Gastrocnemius medialis (tissue), 4 donors: ENCODE measurements at regions not wholly inside any gene's neighbourhood (a gene's known extent, or its start where the extent isn't known, plus 50 kb on each side); places are given as distances from the start of the nearest gene placed in this dataset.

ENCODE experiments used
- ATAC-seq, 2 donors: fragments of 150-250 bp; one replicate each; pipeline ENCODE4 v1.9.1; 2016
- DNase-seq, 2 donors: peaks; one replicate each; pipeline ENCODE4 v3.0.0-alpha.2; 2019
- H3K27ac ChIP-seq, 4 donors: fragments of 200-600 bp; sonication (generic); 1 replicate in 1 of 4; 2 replicates in 3 of 4; pipeline ENCODE4 v1.5.1; 2016 to 2018; ENCODE audit warnings: mild to moderate bottlenecking in 2 of 4, moderate library complexity in 1 of 4
- H3K27me3 ChIP-seq, 3 donors: fragments of 200-600 bp; sonication (generic) in 2 of 3; 1 replicate in 1 of 3; 2 replicates in 2 of 3; pipeline versions ENCODE4 v1.5.1 to v1.6.0; 2016 to 2019; ENCODE audit warnings: mild to moderate bottlenecking in 1 of 3, moderate library complexity in 1 of 3
- H3K36me3 ChIP-seq, 2 donors: fragments of 200-600 bp; sonication (generic) in 1 of 2; one replicate each; pipeline ENCODE4 v1.5.1; 2017 to 2018
- H3K4me1 ChIP-seq, 2 donors: fragments of 200-600 bp; sonication (generic) in 1 of 2; one replicate each; pipeline ENCODE4 v1.5.1; 2016 to 2017; ENCODE audit warnings: mild to moderate bottlenecking in 2 of 2
- H3K4me3 ChIP-seq, 4 donors: fragments of 200-600 bp; sonication (generic) in 3 of 4; 1 replicate in 1 of 4; 2 replicates in 3 of 4; pipeline ENCODE4 v1.5.1; 2016 to 2019; ENCODE audit warnings: mild to moderate bottlenecking in 2 of 4
- H3K9me3 ChIP-seq, 3 donors: fragments of 200-600 bp; sonication (generic) in 2 of 3; 1 replicate in 1 of 3; 2 replicates in 2 of 3; pipeline ENCODE4 v1.5.1; 2016 to 2019
- POLR2A ChIP-seq, 2 donors: fragments of 450-650 bp; IDR thresholded peaks; one replicate each; pipeline ENCODE4 v1.6.1; 2017; ENCODE audit warnings: antibody characterized with exemption in 2 of 2, mild to moderate bottlenecking in 2 of 2, moderate library complexity in 2 of 2
- in situ Hi-C, 4 donors: fragments of 200-750 bp; cut with MboI; loops; one replicate each; pipeline versions ENCODE4 v1.15.0 to v1.8.0; 2017; ENCODE audit warnings: low sequenced_read_pairs in 4 of 4
- intact Hi-C: fragments of 100-400 bp; cut with DNase I; formaldehyde crosslinking; loops from one replicate; pipeline ENCODE4 v1.15.1; 2023; ENCODE audit warnings: low total_unique reads
- TF ChIP-seq, protein P1 (sequence below), 5 experiments: fragments of 450-650 bp in 3 of 5; fragments of 200-600 bp in 2 of 5; sonication (generic) in 2 of 5; IDR thresholded peaks in 4 of 5; conservative IDR thresholded peaks in 1 of 5; 1 replicate in 4 of 5; 2 replicates in 1 of 5; pipeline ENCODE4 v1.5.1; 2016 to 2019; ENCODE audit warnings: antibody characterized with exemption in 5 of 5, mild to moderate bottlenecking in 3 of 5, moderate library complexity in 3 of 5

DNA sequence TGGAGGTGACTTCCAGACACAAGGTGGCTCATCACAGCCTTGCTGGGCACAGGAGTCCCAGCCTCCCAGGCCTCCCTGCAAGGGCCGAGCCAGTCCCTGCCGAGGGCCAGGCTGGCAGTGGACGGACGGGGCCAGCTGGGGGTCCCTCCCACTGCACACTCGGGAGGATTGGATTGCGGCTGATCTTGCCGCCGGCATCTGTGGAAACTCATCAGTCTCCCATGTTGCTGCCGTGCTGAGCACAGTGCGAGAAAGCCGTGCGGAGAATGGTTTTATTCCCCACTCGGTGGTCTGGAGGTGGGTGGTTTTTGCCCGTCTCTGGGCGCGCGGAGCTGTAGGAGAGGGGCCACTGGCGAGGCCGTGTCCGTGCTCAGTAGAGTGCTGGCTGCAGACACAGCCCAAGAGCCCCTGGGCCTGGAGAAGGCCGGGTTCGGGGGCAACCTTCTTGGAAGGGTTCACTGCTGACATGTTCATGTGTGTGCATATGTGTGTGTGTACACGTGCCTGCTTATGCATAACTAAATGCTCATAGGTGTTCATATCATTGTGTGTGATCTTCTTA, 1246.4 kb downstream of the BRD1 start:
- DNase-seq = no peak
- no peak overlapping the region for H3K27ac ChIP-seq
- no peak for ATAC-seq

DNA sequence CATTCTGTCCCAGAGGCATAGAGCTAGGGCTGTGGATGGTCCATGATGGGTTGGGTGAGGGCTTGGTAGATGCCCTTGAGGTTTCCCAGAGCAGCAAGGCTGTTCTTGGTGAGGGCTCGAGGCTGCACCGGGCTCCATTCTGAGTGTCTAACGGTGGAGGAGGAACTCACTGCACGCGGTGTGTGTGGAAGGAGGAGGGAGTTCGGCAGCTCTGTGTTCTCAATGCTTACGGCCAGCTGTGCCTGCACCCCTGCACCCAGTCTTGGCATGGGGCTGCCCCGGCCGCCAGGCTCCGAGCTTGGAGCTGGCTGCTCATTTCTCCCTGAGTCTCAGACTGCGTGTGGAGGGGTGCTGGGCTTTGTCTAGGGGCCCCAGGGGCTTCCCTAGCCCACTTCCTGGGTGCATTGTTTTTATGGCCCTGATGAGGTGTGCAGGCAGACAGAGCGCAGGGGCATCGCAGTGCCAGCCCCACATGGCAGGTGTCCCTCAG, 1247.1 kb downstream of the BRD1 start:
- peaks cover 6 to 23% (median 16%) of the 10 kb centered on the region in 3 donors for H3K27me3 ChIP-seq
- in situ Hi-C loops = no loop called here
- no peak for DNase-seq

More for the DNA sequence above, 1246.4 kb downstream of the BRD1 start:
- TF ChIP-seq, protein P1, sequence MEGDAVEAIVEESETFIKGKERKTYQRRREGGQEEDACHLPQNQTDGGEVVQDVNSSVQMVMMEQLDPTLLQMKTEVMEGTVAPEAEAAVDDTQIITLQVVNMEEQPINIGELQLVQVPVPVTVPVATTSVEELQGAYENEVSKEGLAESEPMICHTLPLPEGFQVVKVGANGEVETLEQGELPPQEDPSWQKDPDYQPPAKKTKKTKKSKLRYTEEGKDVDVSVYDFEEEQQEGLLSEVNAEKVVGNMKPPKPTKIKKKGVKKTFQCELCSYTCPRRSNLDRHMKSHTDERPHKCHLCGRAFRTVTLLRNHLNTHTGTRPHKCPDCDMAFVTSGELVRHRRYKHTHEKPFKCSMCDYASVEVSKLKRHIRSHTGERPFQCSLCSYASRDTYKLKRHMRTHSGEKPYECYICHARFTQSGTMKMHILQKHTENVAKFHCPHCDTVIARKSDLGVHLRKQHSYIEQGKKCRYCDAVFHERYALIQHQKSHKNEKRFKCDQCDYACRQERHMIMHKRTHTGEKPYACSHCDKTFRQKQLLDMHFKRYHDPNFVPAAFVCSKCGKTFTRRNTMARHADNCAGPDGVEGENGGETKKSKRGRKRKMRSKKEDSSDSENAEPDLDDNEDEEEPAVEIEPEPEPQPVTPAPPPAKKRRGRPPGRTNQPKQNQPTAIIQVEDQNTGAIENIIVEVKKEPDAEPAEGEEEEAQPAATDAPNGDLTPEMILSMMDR (IDR thresholded peaks at IDR 0.05 in 4 of 5, conservative IDR thresholded peaks at IDR 0.05 in 1 of 5) = no peak
- no peak for TF ChIP-seq POLR2A (IDR thresholded peaks at IDR 0.05)
- Histone ChIP-seq H3K9me3 (no peaks in the 10 kb centered on the region), H3K4me3 (no peak overlapping the region), H3K36me3 (no peaks in the 10 kb centered on the region), H3K27me3 (peaks cover 6 to 25% (median 16%) of the 10 kb centered on the region in 3 donors), H3K4me1 (no peaks in the 10 kb centered on the region)
- intact Hi-C loops (no loop called here), in situ Hi-C loops (no loop called here)

DNA sequence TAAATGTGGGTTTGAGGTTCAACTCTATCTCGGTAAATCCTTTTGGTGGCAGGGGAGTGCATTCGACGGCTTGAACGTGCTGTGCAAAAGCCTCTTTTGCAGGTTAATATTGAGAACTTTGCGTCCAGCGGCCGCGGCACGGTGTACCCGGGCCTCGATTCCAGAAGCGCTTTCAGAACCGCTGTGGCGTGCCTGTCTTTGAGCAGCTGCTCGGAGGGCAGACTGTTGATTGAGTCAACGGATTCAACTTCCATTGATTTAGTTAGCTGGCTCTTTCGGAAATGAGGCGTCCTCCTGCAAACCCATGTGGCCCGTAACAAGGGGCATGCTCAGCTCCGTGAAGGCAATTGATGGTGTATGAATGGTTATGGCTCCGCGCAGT, 1247.8 kb downstream of the BRD1 start:
- no peak for TF ChIP-seq POLR2A (IDR thresholded peaks at IDR 0.05)
- TF ChIP-seq, protein P1 (IDR thresholded peaks at IDR 0.05 in 4 of 5, conservative IDR thresholded peaks at IDR 0.05 in 1 of 5) = no peak
- in situ Hi-C loops (no loop called here), intact Hi-C loops (no loop called here)
- DNase-seq (no peak), ATAC-seq (no peak)
- Histone ChIP-seq H3K36me3 (no peaks in the 10 kb centered on the region), H3K27me3 (peaks cover 6 to 24% (median 17%) of the 10 kb centered on the region in 3 donors), H3K4me1 (no peaks in the 10 kb centered on the region), H3K9me3 (no peaks in the 10 kb centered on the region), H3K4me3 (no peak overlapping the region), H3K27ac (no peak overlapping the region)

More for the DNA sequence above, 1247.1 kb downstream of the BRD1 start:
- no peaks in the 10 kb centered on the region for H3K4me1 ChIP-seq
- H3K9me3 ChIP-seq = no peaks in the 10 kb centered on the region
- TF ChIP-seq, protein P1 (IDR thresholded peaks at IDR 0.05 in 4 of 5, conservative IDR thresholded peaks at IDR 0.05 in 1 of 5) = no peak
- no peak for TF ChIP-seq POLR2A (IDR thresholded peaks at IDR 0.05)
- no peak overlapping the region for H3K27ac ChIP-seq
- no peaks in the 10 kb centered on the region for H3K36me3 ChIP-seq
- ATAC-seq = no peak
- no peak overlapping the region for H3K4me3 ChIP-seq
- intact Hi-C loops = no loop called here

DNA sequence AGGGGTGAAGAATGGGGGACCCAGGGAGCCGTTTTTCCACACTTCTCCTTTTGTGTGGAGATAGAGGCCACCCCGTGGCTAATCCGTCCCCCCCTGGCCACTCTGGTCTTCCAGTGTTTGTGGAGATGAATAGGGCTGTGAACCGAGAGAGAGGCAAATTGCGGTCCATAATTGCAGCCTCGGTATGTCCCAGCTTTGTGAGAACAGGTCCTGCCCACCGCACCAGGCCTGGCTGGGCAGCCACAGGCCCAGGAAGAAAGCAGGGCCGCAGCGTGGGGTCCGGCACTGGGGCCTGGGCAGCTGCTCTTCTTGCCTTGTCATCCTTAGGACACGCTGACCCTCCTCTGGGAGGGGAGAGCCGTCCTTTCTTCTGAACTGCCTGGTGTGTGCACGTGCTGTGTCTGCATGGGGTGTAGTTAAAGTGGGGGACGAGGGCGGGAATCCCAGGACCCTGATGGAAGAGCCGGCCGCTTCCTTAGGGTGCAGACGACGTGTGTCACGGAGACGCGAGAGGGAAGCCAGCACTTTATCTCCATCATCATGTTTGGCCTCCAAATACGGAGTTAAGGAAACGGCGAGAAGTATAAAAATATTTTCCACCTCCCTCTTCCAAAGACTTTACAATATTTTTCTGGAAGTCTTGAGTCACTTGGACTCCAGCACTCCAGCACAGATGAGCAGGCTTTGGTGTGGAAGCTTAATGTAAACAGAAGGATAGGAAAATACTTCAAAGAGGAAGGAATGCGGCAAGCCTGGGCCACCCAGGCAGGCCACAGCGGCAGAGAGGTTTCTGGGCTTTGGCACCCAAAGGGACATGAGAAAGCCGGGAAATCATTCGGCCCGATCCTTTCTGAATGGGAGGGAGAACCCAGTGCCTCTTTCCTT, 1248.4 kb downstream of the BRD1 start:
- DNase-seq (no peak), ATAC-seq (no peak)
- Histone ChIP-seq H3K4me3 (no peak overlapping the region), H3K4me1 (no peaks in the 10 kb centered on the region), H3K27me3 (peaks cover 13 to 23% (median 23%) of the 10 kb centered on the region in 3 donors), H3K27ac (no peak overlapping the region), H3K36me3 (no peaks in the 10 kb centered on the region), H3K9me3 (no peaks in the 10 kb centered on the region)
- in situ Hi-C loops (no loop called here), intact Hi-C loops (no loop called here)
- TF ChIP-seq POLR2A (IDR thresholded peaks at IDR 0.05) = no peak
- TF ChIP-seq, protein P1 (IDR thresholded peaks at IDR 0.05 in 4 of 5, conservative IDR thresholded peaks at IDR 0.05 in 1 of 5) = no peak
